ENCODE measurements at regions not wholly inside any gene's neighbourhood (a gene's known extent, or its start where the extent isn't known, plus 50 kb on each side); places are given as distances from the start of the nearest gene placed in this dataset.

DNA sequence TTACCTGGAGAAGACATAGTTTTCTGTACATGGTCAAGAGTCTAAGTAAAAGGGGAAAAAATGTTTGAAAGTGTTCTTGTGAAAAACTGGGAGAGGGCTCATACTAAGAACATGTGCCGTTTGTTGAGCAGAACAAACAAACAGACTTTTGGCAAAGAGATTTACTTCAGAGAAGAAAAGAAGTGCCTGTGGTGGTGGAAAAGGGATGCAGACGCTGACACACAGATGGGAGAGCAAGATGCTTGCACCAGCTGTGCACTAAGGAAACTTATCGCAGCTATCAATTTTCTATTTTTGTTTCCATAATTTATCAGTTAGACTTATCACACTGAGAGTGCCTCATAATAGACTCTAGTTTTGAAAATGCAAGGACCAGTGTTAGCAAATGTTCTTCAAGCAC, 259.6 kb upstream of the PDZRN3 start:
- H2BK15ac ChIP-seq (ENCODE audit: low read depth, low read length) = no peak overlapping the region
- Mint-ChIP-seq H3K4me1 (peaks cover 0 to 3% of the 10 kb centered on the region in 2 experiments; a peak in 1 of 4 replicates), H3K9me3 (no peaks in the 10 kb centered on the region; a peak in 2 of 5 replicates), H3K27me3 (ENCODE audit: low read depth) (no peaks in the 10 kb centered on the region; the same call in 1 of the 2 replicates), H3K27ac (no peak overlapping the region), H3K4me3 (no peak overlapping the region), H3K36me3 (ENCODE audit: insufficient read depth in 1 of 3, low read depth in 3 of 3) (no peaks in the 10 kb centered on the region; a peak in 1 of 7 replicates)
- no peaks in the 10 kb centered on the region for H3K79me1 ChIP-seq (ENCODE audit: insufficient read depth, low read depth, low read length, poor library complexity, severe bottlenecking)
- H3K14ac ChIP-seq (ENCODE audit: insufficient read depth, low read length) = no peak overlapping the region
- no peak overlapping the region for H3K18ac ChIP-seq (ENCODE audit: insufficient read length, low read depth, low read length)
- no peaks in the 10 kb centered on the region for H3K9me3 ChIP-seq (ENCODE audit: control insufficient read depth, low read depth, low read length)
- H4K5ac ChIP-seq (ENCODE audit: insufficient read length, low read depth, low read length) = no peak overlapping the region
- H2AK5ac ChIP-seq (ENCODE audit: insufficient read length, low read length) = no peak overlapping the region
- H2AFZ ChIP-seq (ENCODE audit: low read length) = no peak overlapping the region
- H2BK12ac ChIP-seq (ENCODE audit: insufficient read length, low read depth, low read length) = no peak overlapping the region
- H2BK120ac ChIP-seq (ENCODE audit: low read depth, low read length, poor library complexity, severe bottlenecking) = no peak overlapping the region
- H4K91ac ChIP-seq (ENCODE audit: insufficient read length, low read depth, low read length) = no peak overlapping the region
- no peak overlapping the region for H3K56ac ChIP-seq (ENCODE audit: insufficient read length, low read depth, low read length)
- H3K4me1 ChIP-seq (ENCODE audit: insufficient read depth, low read length) = no peaks in the 10 kb centered on the region
- no peak overlapping the region for H3K9ac ChIP-seq (ENCODE audit: extremely low read depth, insufficient read length, low read length)
- H3K27me3 ChIP-seq (ENCODE audit: insufficient read depth, low read length) = no peaks in the 10 kb centered on the region
- H3K23me2 ChIP-seq (ENCODE audit: insufficient read length, low read depth, low read length, poor library complexity, severe bottlenecking) = no peaks in the 10 kb centered on the region
- H3K4me2 ChIP-seq (ENCODE audit: insufficient read depth, insufficient read length, low read length) = no peak overlapping the region
- no peak for DNase-seq
- no peak overlapping the region for H4K8ac ChIP-seq (replicated peaks; ENCODE audit: insufficient read length, low read depth, low read length)
- H2BK5ac ChIP-seq (ENCODE audit: insufficient read length, low read length) = no peak overlapping the region
- no peak overlapping the region for H2BK20ac ChIP-seq (ENCODE audit: low read depth, low read length, poor library complexity, severe bottlenecking)
- no peaks in the 10 kb centered on the region for H4K20me1 ChIP-seq (ENCODE audit: control insufficient read depth, insufficient read depth, insufficient read length)
- H3K27ac ChIP-seq (ENCODE audit: insufficient read length, low read depth, low read length) = no peak overlapping the region
- H3K23ac ChIP-seq (ENCODE audit: insufficient read length, low read depth, low read length) = no peak overlapping the region
- TF ChIP-seq, protein P1, sequence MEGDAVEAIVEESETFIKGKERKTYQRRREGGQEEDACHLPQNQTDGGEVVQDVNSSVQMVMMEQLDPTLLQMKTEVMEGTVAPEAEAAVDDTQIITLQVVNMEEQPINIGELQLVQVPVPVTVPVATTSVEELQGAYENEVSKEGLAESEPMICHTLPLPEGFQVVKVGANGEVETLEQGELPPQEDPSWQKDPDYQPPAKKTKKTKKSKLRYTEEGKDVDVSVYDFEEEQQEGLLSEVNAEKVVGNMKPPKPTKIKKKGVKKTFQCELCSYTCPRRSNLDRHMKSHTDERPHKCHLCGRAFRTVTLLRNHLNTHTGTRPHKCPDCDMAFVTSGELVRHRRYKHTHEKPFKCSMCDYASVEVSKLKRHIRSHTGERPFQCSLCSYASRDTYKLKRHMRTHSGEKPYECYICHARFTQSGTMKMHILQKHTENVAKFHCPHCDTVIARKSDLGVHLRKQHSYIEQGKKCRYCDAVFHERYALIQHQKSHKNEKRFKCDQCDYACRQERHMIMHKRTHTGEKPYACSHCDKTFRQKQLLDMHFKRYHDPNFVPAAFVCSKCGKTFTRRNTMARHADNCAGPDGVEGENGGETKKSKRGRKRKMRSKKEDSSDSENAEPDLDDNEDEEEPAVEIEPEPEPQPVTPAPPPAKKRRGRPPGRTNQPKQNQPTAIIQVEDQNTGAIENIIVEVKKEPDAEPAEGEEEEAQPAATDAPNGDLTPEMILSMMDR (conservative IDR thresholded peaks at IDR 0.05) = no peak
- no peaks in the 10 kb centered on the region for H3K79me2 ChIP-seq (ENCODE audit: insufficient read depth, low read length)
- H3T11ph ChIP-seq (ENCODE audit: low read length) = no peak overlapping the region
- no peak overlapping the region for H3K4ac ChIP-seq (ENCODE audit: low read depth, low read length)
- no CpG with 5 or more reads among the region's 3 CpGs for WGBS (ENCODE audit: extremely low coverage, insufficient read length, low lambda C conversion rate)

Data from H9 (cell line).